Epidermal melanocyte (primary cell): ENCODE measurements at regions not wholly inside any gene's neighbourhood (a gene's known extent, or its start where the extent isn't known, plus 50 kb on each side); places are given as distances from the start of the nearest gene placed in this dataset.

Experiments used
- DNase-seq: peaks from one replicate; pipeline ENCODE4 v3.0.0; 2011; ENCODE audit warnings: low spot score; ENCODE audit not compliant: insufficient read length

GRCh38 chr2:105596411-105596921 lies 148.2 kb upstream of the NCK2 start:
- DNase-seq: no peak

- DNase-seq: no peak
Measured at GRCh38 chr2:105595536-105595935, 149.2 kb upstream of the NCK2 start.

DNA sequence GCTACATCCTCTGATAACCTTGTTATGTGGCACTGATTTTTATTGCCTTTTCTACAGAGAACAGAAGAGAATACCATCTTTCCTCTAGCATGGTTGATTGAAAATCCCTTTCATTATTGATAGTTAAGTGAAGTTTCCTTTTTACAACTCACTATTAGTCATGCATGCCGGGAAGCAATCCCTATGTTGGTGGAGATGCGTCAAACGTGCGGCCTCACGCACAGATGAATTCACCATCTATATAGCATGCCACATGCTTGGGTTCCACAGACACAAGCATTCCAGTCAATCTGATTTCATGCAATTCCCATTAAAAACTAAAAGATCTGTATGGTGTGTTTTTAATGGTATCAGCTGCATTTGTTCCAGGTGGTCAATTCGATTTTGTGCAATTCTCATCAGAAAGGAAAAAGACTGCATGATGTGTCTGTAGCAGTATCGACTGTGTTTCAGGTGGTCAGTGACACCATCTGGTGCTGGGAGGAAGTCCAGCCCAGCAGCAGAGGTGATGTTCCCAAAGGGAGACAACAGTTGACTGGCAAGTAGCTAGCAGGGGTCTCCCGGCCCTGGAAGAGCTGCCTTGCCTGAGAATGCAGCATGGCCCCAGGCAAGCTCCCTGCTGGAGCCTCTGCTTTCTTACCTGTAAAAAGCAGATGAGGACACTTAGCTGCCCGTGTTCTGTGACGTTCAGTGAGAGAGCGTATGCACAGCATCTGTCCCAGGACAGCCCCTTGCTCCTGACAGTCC lies 151.3 kb upstream of the NCK2 start:
- no peak for DNase-seq

DNA sequence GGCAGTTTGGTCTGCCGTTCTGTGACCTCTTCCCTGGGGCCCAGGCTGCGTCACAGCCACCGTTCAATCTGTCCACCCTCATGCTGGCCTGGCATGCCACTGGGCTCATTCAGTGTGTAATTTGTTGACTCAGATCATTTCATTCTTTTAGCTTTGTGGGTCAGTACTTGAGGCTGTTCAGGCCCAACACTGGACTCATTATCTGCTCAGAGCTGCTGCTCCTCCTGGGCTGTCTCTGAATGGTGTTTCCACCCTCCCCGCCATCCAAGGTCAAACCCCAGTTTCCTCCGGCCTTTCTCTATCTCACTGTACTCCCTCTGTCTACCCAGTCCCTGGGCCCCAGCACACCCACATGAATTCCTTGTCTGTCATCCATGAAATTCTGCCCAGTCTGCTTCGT lies 152.4 kb upstream of the NCK2 start:
- peak; percentile 70 for DNase-seq

DNA sequence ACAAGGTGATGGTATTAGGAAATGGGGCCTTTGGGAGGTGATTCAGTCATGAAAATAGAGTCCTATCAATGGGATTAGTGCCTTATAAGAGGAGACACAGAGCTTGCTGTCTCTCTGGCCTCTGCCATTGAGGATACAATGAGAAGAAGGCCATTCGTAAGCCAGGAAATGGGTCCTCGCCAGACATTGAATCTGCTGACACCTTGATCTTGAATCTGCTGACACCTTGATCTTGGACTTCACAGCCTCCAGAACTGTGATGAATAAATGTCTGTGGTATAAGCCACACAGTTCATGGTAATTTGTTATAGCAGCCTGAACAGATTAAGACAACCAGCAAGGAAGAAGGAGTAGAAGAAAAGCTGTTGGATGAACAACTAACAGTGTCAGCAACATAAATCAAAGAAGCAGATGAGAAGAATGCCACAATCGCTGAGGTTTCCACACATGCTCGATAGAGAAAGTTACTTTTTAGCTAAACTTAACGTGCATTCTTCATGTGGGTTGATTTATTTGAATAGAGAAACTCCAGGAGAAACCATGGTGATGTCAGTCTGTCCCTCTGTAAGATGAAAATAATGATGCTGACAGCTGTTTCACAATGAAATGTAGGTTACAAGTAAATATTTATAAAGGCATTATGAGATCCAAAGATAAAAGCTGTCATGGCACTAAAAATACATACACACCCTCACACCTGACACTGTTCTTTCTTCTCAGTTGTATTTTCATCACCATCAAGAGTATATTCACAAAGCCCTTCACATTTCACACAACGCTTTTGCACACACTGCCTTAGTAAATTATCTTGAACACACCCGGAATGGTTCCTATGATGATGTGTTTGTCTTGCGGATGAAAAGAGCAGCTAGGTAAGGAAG lies 153.7 kb upstream of the NCK2 start:
- DNase-seq: no peak

DNA sequence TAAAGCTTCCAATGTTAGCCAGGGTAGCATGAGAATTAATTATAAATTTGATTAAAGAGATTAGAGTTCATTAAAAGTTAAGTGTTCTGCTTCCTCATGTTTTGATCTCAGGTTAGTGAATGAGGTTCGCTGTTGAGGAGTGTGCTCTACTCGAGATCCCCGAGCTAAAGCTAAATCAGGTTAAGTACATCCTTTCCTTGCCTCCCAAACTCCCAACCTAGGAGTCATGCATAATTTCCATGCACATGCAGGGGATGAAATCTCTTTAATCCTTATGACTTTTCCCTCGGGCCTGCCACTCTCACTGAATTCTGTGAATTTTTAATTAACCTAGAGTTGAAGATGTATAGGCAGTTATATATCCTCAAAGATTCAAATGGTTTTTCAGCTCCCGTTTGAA lies 156.1 kb upstream of the NCK2 start:
- DNase-seq: no peak

GRCh38 chr2:105587637-105588036 lies 157.1 kb upstream of the NCK2 start:
- no peak for DNase-seq

DNA sequence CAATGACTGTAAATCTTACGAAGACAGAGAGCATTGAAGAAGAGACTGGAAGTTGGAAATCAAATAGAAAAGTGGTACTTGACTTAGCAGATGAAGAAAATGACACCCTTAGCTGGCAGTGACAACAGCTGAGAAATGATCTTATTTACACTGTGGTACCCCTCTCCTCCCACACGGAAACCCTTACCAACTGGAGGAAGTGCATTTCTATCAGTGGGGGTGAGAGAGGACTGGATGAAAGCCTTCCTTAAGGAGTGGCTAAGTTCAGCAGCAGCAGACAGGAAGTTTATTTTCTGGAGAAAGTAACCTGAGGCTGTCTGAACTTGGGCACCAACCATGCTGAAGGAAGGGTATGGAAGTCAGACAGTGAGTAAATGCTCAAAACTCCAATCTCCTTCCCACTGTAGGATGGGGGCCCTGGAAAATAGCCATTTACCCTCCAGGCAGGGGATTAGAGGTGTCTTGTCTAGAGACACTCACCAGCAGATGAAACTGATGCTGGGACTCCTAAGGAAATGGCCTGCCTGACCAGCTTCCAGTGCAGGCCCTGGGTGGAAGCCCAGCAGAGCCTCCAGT lies 160.2 kb upstream of the NCK2 start:
- DNase-seq: no peak

- no peak for DNase-seq
Measured at GRCh38 chr2:105582952-105583660, 161.6 kb upstream of the NCK2 start.

DNA sequence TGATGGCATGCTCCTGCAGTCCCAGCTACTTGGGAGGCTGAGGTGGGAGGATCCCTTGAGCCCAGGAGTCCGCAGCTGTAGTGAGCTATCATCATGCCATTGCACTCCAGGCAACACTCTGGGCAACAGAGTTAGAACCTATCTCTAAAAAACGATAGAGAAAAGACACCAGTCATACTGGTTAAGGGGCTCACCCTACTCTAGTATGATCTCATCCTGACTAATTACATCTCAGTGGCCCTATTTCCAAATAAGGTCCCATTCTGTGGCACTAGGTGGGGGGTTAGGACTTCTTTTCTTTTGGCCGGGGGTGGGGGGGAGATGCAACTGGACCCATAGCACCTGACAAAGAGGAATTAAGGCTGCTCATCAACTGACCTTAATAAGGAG lies 163.2 kb upstream of the NCK2 start:
- no peak for DNase-seq

- DNase-seq: no peak
Measured at GRCh38 chr2:105580870-105581554, 163.7 kb upstream of the NCK2 start.

- no peak for DNase-seq
Measured at GRCh38 chr2:105580216-105580615, 164.5 kb upstream of the NCK2 start.

DNA sequence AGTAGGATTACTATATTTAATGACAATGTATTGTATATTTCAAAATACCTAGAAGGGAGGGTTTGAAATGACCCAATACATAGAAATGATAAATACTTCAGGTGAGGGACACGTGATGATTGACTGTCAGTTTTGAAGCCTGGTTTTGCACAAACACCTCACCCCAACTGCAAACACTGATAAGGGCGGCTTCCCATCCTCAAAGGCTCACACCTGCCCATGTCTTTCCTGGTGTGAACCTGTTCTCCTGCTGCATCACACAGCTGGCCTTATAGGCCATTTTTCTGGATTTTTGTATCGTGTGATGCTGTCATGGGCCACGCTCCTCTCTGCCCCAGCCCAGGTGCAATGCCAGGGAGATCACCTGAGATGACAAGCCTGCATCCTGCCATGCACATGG lies 166.5 kb upstream of the NCK2 start:
- DNase-seq: no peak

- no peak for DNase-seq
Measured at GRCh38 chr2:105577762-105578161, 166.9 kb upstream of the NCK2 start.

- no peak for DNase-seq
Measured at GRCh38 chr2:105576440-105577241, 168.1 kb upstream of the NCK2 start.

- DNase-seq: no peak
Measured at GRCh38 chr2:105576050-105576439, 168.7 kb upstream of the NCK2 start.

DNA sequence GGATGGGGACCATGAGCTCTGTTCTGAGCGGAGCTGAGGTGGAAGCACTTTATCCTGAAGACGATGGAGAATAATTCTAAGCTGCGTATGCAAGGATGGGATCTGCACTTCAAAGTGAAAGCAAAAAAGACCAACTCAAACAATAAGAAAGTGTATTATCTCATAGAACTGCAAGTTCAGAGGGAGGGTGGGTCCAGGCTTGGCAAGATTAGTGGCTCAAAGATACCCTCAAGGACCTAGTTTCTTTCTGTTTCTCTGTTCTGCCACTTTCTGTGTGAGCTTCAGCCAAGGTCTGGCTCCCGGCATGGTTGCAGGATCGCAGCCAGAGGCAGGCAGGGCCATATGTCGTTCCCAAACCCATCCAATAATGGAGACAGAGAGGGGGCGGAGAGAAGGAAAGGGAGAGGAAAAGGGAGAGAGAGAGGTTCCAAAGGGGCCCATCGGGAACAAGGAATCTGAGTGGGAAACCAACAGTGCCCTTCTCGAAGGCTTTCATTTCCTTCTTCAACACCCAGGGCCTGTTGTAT lies 169.2 kb upstream of the NCK2 start:
- DNase-seq: no peak

GRCh38 chr2:105574796-105575344 lies 169.8 kb upstream of the NCK2 start:
- no peak for DNase-seq

GRCh38 chr2:105573910-105574655 lies 170.6 kb upstream of the NCK2 start:
- no peak for DNase-seq
